ENCODE measurements at regions not wholly inside any gene's neighbourhood (a gene's known extent, or its start where the extent isn't known, plus 50 kb on each side); places are given as distances from the start of the nearest gene placed in this dataset.

- DNase-seq = no peak
Measured at GRCh38 chr11:95717314-95717713, 72.3 kb downstream of the FAM76B start.

- DNase-seq = no peak
Measured at GRCh38 chr11:95716266-95716665, 73.3 kb downstream of the FAM76B start.

GRCh38 chr11:95715777-95716241 lies 73.8 kb downstream of the FAM76B start:
- no peak for DNase-seq

- no peak for DNase-seq
Measured at GRCh38 chr11:95714843-95715776, 74.5 kb downstream of the FAM76B start.

GRCh38 chr11:95713428-95713827 lies 76.2 kb downstream of the FAM76B start:
- DNase-seq = no peak

- DNase-seq = no peak
Measured at GRCh38 chr11:95711945-95712221, 77.7 kb downstream of the FAM76B start.

- DNase-seq = peak; percentile 56
Measured at GRCh38 chr11:95711162-95711944, 78.2 kb downstream of the FAM76B start.

GRCh38 chr11:95708681-95709080 lies 80.9 kb downstream of the FAM76B start:
- DNase-seq = no peak

- no peak for DNase-seq
Measured at GRCh38 chr11:95706974-95707387, 82.6 kb downstream of the FAM76B start.

- DNase-seq = peak; percentile 74
Measured at GRCh38 chr11:95705485-95706124, 84.0 kb downstream of the FAM76B start.

- no peak for DNase-seq
Measured at GRCh38 chr11:95704865-95705264, 84.7 kb downstream of the FAM76B start.

GRCh38 chr11:95703049-95703448 lies 86.5 kb downstream of the FAM76B start:
- DNase-seq = no peak

- peak; percentile 91 for DNase-seq
Measured at GRCh38 chr11:95702526-95702925, 87.1 kb downstream of the FAM76B start.

- DNase-seq = no peak
Measured at GRCh38 chr11:95700471-95700817, 89.1 kb downstream of the FAM76B start.

- DNase-seq = no peak
Measured at GRCh38 chr11:95699631-95700470, 89.7 kb downstream of the FAM76B start.

GRCh38 chr11:95698676-95699557 lies 90.7 kb downstream of the FAM76B start:
- no peak for DNase-seq

- DNase-seq = no peak
Measured at GRCh38 chr11:95697614-95698408, 91.8 kb downstream of the FAM76B start.

GRCh38 chr11:95695181-95695580 lies 94.4 kb downstream of the FAM76B start:
- DNase-seq = no peak

GRCh38 chr11:95693298-95693697 lies 96.3 kb downstream of the FAM76B start:
- DNase-seq = no peak

GRCh38 chr11:95692526-95693260 lies 96.9 kb downstream of the FAM76B start:
- DNase-seq = peak; percentile 26

Measured in HCEC 1CT (cell line).